Gastrocnemius medialis (tissue), 4 donors: ENCODE measurements at regions not wholly inside any gene's neighbourhood (a gene's known extent, or its start where the extent isn't known, plus 50 kb on each side); places are given as distances from the start of the nearest gene placed in this dataset.

Experiments
- ATAC-seq, 2 donors: fragments of 150-250 bp; one replicate each; pipeline ENCODE4 v1.9.1; 2016
- DNase-seq, 2 donors: peaks; one replicate each; pipeline ENCODE4 v3.0.0-alpha.2; 2019
- H3K27ac ChIP-seq, 4 donors: fragments of 200-600 bp; sonication (generic); 1 replicate in 1 of 4; 2 replicates in 3 of 4; pipeline ENCODE4 v1.5.1; 2016 to 2018; ENCODE audit warnings: mild to moderate bottlenecking in 2 of 4, moderate library complexity in 1 of 4
- H3K27me3 ChIP-seq, 3 donors: fragments of 200-600 bp; sonication (generic) in 2 of 3; 1 replicate in 1 of 3; 2 replicates in 2 of 3; pipeline versions ENCODE4 v1.5.1 to v1.6.0; 2016 to 2019; ENCODE audit warnings: mild to moderate bottlenecking in 1 of 3, moderate library complexity in 1 of 3
- H3K36me3 ChIP-seq, 2 donors: fragments of 200-600 bp; sonication (generic) in 1 of 2; one replicate each; pipeline ENCODE4 v1.5.1; 2017 to 2018
- H3K4me1 ChIP-seq, 2 donors: fragments of 200-600 bp; sonication (generic) in 1 of 2; one replicate each; pipeline ENCODE4 v1.5.1; 2016 to 2017; ENCODE audit warnings: mild to moderate bottlenecking in 2 of 2
- H3K4me3 ChIP-seq, 4 donors: fragments of 200-600 bp; sonication (generic) in 3 of 4; 1 replicate in 1 of 4; 2 replicates in 3 of 4; pipeline ENCODE4 v1.5.1; 2016 to 2019; ENCODE audit warnings: mild to moderate bottlenecking in 2 of 4
- H3K9me3 ChIP-seq, 3 donors: fragments of 200-600 bp; sonication (generic) in 2 of 3; 1 replicate in 1 of 3; 2 replicates in 2 of 3; pipeline ENCODE4 v1.5.1; 2016 to 2019
- POLR2A ChIP-seq, 2 donors: fragments of 450-650 bp; IDR thresholded peaks; one replicate each; pipeline ENCODE4 v1.6.1; 2017; ENCODE audit warnings: antibody characterized with exemption in 2 of 2, mild to moderate bottlenecking in 2 of 2, moderate library complexity in 2 of 2
- in situ Hi-C, 4 donors: fragments of 200-750 bp; cut with MboI; loops; one replicate each; pipeline versions ENCODE4 v1.15.0 to v1.8.0; 2017; ENCODE audit warnings: low sequenced_read_pairs in 4 of 4
- intact Hi-C: fragments of 100-400 bp; cut with DNase I; formaldehyde crosslinking; loops from one replicate; pipeline ENCODE4 v1.15.1; 2023; ENCODE audit warnings: low total_unique reads
- TF ChIP-seq, protein P1 (sequence below), 5 experiments: fragments of 450-650 bp in 3 of 5; fragments of 200-600 bp in 2 of 5; sonication (generic) in 2 of 5; IDR thresholded peaks in 4 of 5; conservative IDR thresholded peaks in 1 of 5; 1 replicate in 4 of 5; 2 replicates in 1 of 5; pipeline ENCODE4 v1.5.1; 2016 to 2019; ENCODE audit warnings: antibody characterized with exemption in 5 of 5, mild to moderate bottlenecking in 3 of 5, moderate library complexity in 3 of 5

DNA sequence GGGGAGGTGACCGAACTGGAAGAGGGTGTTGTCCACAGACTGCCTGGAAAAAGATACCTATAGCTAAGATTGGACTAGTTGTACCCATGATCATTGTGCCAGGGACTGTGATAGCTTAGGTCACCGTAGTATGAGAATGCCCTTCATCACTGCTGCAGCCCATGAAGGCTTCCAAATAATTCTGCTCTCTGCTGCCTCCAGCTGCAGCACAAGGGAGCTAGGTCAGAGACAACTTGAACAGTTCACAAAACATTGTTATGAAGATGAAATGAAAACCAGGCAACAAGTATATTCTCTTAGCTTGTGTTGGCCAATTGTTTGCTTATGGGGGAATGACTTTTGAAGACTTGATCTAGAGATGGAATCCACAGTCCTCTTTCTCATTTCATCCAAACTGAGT lies 246.7 kb downstream of the MRPL39 start:
- ATAC-seq (no peak), DNase-seq (no peak)
- no peaks in the 10 kb centered on the region for H3K9me3 ChIP-seq
- in situ Hi-C loops = no loop called here
- H3K4me3 ChIP-seq = no peak overlapping the region
- no peaks in the 10 kb centered on the region for H3K27me3 ChIP-seq
- no peaks in the 10 kb centered on the region for H3K36me3 ChIP-seq
- H3K4me1 ChIP-seq = no peaks in the 10 kb centered on the region
- no peak for TF ChIP-seq POLR2A (IDR thresholded peaks at IDR 0.05)
- TF ChIP-seq, protein P1, sequence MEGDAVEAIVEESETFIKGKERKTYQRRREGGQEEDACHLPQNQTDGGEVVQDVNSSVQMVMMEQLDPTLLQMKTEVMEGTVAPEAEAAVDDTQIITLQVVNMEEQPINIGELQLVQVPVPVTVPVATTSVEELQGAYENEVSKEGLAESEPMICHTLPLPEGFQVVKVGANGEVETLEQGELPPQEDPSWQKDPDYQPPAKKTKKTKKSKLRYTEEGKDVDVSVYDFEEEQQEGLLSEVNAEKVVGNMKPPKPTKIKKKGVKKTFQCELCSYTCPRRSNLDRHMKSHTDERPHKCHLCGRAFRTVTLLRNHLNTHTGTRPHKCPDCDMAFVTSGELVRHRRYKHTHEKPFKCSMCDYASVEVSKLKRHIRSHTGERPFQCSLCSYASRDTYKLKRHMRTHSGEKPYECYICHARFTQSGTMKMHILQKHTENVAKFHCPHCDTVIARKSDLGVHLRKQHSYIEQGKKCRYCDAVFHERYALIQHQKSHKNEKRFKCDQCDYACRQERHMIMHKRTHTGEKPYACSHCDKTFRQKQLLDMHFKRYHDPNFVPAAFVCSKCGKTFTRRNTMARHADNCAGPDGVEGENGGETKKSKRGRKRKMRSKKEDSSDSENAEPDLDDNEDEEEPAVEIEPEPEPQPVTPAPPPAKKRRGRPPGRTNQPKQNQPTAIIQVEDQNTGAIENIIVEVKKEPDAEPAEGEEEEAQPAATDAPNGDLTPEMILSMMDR (IDR thresholded peaks at IDR 0.05 in 4 of 5, conservative IDR thresholded peaks at IDR 0.05 in 1 of 5) = no peak
- intact Hi-C loops = no loop called here
- H3K27ac ChIP-seq = no peak overlapping the region

DNA sequence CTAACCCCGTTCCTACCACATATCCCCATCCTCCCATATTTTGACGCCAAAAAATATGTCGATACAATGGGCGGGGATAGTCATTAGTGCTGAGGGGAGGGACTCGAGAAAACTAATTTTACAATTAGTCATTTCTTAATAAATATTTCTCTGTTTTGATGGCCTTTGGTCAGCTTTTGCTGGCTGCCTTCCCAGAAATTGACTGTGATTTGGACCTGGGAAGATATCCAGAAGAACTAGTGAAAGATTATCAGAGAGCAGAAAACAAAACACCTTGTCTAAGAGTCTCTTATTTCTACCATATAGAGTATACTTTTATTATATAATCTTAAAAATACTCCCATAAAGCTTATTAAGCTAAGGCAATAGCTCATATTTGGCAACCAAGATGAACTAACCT lies 247.6 kb downstream of the MRPL39 start:
- H3K27ac ChIP-seq = no peak overlapping the region
- no peaks in the 10 kb centered on the region for H3K36me3 ChIP-seq
- H3K4me3 ChIP-seq = no peak overlapping the region
- DNase-seq (no peak), ATAC-seq (no peak)
- no peaks in the 10 kb centered on the region for H3K4me1 ChIP-seq
- no peaks in the 10 kb centered on the region for H3K27me3 ChIP-seq
- no peaks in the 10 kb centered on the region for H3K9me3 ChIP-seq
- in situ Hi-C loops = no loop called here
- no peak for TF ChIP-seq POLR2A (IDR thresholded peaks at IDR 0.05)
- TF ChIP-seq, protein P1 (IDR thresholded peaks at IDR 0.05 in 4 of 5, conservative IDR thresholded peaks at IDR 0.05 in 1 of 5) = no peak
- intact Hi-C loops = no loop called here

DNA sequence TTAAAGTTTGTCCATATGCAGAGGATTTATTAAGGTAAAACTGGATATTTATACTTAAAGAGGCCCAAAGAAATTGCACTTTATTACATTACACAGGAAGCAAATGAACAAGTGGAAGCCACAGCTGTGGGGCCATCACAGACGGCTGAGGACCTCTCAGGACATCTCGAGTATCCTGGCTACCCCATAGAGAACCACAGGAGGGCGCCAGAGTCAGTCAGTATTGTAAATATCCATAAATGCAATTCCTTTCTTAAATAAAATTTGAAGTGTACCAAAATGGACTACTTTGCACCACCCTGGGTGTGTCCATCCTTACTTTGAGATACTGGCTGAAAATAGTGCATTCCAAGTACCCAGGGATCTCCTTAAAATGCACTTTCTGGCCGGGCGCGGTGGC lies 257.2 kb downstream of the MRPL39 start:
- no peaks in the 10 kb centered on the region for H3K36me3 ChIP-seq
- no peaks in the 10 kb centered on the region for H3K27me3 ChIP-seq
- intact Hi-C loops (no loop called here), in situ Hi-C loops (no loop called here)
- peaks cover 0 to 7% (median 0%) of the 10 kb centered on the region in 3 donors for H3K9me3 ChIP-seq
- TF ChIP-seq, protein P1 (IDR thresholded peaks at IDR 0.05 in 4 of 5, conservative IDR thresholded peaks at IDR 0.05 in 1 of 5) = no peak
- TF ChIP-seq POLR2A (IDR thresholded peaks at IDR 0.05) = no peak
- DNase-seq (no peak), ATAC-seq (no peak)
- H3K4me3 ChIP-seq = no peak overlapping the region
- no peak overlapping the region for H3K27ac ChIP-seq
- H3K4me1 ChIP-seq = no peaks in the 10 kb centered on the region

DNA sequence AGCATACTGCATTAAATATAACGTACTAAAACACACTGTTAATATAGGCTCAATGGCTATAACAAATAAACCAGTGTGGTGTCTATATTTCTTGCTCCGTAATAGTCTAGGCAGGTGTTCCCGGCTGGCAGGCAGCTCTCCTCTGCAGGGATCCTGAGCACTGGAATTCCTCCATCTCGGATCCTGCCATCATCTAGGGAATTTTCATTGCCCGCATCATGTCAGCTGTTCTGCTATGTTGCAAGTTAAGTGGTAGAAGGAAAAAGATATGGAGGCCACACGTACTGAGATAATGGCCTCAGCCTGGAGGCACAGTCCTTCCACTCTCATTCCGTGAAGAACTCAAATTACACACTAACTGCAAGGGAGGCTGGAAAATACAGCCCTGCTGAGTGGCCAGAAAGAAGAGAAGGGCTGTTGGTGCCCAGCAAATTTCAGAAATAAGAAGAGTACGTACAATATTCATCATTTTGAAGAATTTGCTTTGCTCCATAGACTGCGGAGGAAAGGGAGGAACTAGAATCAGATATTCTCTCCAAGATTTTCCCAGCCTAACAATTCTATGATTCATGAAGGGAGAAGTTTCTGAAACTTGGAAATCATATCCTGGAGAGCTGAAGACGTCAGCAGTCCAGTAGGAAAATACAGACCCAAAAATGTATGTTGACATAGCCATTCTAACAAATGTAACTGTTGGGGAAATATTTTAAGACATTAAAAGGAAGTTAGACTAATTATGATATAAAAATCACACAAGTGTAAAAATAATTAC lies 263.3 kb downstream of the MRPL39 start:
- Histone ChIP-seq H3K27ac (no peak overlapping the region), H3K4me3 (no peak overlapping the region), H3K27me3 (no peaks in the 10 kb centered on the region), H3K4me1 (no peaks in the 10 kb centered on the region), H3K36me3 (no peaks in the 10 kb centered on the region), H3K9me3 (no peaks in the 10 kb centered on the region)
- intact Hi-C loops (no loop called here), in situ Hi-C loops (no loop called here)
- TF ChIP-seq, protein P1 (IDR thresholded peaks at IDR 0.05 in 4 of 5, conservative IDR thresholded peaks at IDR 0.05 in 1 of 5) = no peak
- no peak for TF ChIP-seq POLR2A (IDR thresholded peaks at IDR 0.05)
- no peak for ATAC-seq
- DNase-seq = no peak

DNA sequence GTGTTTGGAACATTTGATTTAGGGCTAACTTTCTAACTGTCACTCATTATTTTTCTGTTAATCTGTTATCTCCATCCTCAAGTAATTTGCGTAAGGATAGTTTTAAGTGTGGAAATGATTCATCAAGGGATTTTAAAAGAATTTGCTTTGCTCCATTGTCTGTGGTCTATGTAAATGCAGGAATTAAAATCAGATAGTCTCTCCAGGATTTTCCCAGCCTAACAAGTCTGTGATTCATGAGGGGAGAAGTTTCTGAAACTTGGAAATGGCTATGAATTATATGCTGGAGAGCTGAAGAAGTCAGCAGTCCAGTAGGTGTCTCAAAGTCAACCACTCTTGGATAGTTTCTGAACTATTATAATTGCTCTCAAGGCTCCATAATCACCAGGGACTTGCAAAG lies 264.5 kb downstream of the MRPL39 start:
- no peaks in the 10 kb centered on the region for H3K36me3 ChIP-seq
- H3K27ac ChIP-seq = no peak overlapping the region
- H3K9me3 ChIP-seq = no peaks in the 10 kb centered on the region
- no peaks in the 10 kb centered on the region for H3K27me3 ChIP-seq
- TF ChIP-seq, protein P1 (IDR thresholded peaks at IDR 0.05 in 4 of 5, conservative IDR thresholded peaks at IDR 0.05 in 1 of 5) = no peak
- intact Hi-C loops = no loop called here
- ATAC-seq (no peak), DNase-seq (no peak)
- in situ Hi-C loops = no loop called here
- H3K4me3 ChIP-seq = no peak overlapping the region
- H3K4me1 ChIP-seq = no peaks in the 10 kb centered on the region
